HG03558 (cell line): ENCODE measurements at regions not wholly inside any gene's neighbourhood (a gene's known extent, or its start where the extent isn't known, plus 50 kb on each side); places are given as distances from the start of the nearest gene placed in this dataset.
A peak's percentile ranks its signal among the peaks of the same experiment; 100 is the strongest.

Experiments used
- ATAC-seq: cut with Tn5 transposase; IDR thresholded peaks from one replicate; pipeline ENCODE4 v1.9.1; 2021; ENCODE audit warnings: moderate number of reproducible peaks; ENCODE audit not compliant: unreplicated experiment; ENCODE audit errors: extremely low read depth

DNA sequence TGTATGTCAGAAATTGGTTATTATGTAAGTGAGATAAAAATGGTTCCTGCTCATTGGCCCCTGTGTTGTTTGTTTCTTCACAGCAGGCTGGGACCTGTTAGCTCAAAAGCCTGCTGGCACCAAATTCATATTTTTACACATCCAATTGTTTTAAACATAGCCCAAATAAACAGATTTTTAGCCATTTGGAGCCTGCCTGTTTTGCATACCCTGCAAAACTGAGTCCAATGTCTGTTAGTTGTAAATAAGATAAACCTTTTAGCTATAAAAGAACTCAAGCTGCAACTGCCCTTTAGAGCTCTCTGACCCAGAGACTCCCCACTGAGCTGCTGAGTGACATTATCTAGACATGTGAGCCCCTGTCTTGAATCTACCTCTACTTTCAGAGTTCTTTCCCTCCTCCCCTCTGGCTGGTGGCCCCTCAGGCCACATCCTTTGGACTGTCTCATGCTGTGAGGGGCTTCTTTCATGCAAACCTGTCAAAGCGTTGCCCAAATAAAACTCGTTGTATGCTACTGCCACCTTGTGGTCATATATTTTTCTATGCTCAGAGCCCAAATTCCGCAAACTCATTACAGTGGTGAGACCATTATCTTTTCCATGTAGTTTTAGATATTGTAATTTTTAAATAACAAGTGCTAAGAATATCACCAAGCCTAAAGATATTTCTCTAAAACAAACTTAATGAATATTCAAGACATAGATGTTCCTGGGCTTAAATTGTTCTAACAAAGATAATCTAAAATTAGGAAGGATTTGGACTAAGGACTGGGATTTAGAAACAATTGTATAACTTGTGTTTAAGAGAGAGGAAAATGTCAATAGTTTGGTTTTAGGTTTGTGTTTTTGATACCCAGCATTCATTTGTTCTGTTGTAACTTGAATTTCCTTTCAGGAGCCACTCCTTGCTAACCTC, 337.9 kb downstream of the AACS start:
- no peak for ATAC-seq

DNA sequence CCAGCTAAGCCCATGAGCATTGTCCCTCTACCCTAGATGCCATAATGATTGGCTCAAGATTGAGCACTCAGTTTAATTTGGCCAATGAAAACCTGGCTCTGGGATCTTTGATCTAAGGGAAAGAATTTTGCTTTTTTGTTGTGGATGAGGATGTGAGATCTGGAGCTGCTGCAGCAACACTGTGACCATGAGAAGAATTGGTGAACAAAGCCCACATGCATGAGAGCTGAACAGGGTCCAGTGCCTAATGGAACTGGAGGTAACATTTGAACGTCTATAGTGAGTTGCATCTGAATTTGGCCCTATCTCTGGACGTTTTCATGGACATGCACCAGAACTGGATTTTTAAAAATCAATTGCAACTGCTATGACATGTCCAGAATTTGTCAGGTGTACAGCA, 338.6 kb downstream of the AACS start:
- ATAC-seq, result no peak

- no peak for ATAC-seq
Observed at GRCh38 chr12:125406131-125406530, 340.9 kb downstream of the AACS start.

DNA sequence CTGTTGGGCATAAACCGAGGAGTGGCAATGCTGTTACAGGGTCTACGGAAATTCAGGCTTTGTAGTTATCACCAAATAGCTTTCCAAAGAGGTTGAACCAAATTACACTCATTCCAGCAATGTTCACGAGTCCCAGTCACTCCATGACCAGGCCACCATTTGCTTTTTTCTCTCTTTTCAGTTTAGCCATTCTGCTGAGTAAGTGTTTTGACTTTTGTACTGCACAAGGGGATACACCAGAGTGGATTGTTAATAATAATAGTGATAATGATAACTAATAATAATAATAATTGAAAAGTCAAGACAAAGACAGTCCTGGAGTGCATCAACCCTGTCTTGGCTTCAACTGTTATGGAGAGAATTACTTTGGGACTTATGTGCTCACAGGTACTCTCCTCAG, 343.5 kb downstream of the AACS start:
- no peak for ATAC-seq

- no peak for ATAC-seq
Observed at GRCh38 chr12:125412506-125412905, 347.3 kb downstream of the AACS start.

- ATAC-seq, result no peak
Observed at GRCh38 chr12:125417446-125417845, 352.2 kb downstream of the AACS start.

GRCh38 chr12:125418902-125419564, 353.8 kb downstream of the AACS start:
- ATAC-seq, result peak; percentile 56

- ATAC-seq, result no peak
Observed at GRCh38 chr12:125424909-125425308, 359.7 kb downstream of the AACS start.

GRCh38 chr12:125431516-125431915, 366.3 kb downstream of the AACS start:
- no peak for ATAC-seq

DNA sequence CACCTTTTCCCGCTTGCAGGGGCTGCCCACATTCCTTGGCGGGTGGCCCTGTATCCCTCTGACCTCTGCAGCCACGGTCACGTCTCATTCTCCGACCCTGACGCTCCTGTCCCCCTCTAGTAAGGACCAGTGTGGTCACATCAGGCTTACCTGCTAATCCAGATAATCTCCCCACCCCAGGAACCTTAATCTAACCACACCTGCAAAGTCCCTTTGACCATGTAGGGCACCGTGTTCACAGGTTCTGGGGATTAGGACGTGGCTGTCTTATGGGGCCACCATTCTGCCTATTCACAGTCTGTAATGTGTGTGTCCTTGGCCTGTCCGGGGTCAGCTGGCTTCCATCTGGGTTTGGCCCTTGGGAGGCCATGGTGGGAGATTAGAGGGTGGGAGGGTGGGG, 368.9 kb downstream of the AACS start:
- no peak for ATAC-seq

DNA sequence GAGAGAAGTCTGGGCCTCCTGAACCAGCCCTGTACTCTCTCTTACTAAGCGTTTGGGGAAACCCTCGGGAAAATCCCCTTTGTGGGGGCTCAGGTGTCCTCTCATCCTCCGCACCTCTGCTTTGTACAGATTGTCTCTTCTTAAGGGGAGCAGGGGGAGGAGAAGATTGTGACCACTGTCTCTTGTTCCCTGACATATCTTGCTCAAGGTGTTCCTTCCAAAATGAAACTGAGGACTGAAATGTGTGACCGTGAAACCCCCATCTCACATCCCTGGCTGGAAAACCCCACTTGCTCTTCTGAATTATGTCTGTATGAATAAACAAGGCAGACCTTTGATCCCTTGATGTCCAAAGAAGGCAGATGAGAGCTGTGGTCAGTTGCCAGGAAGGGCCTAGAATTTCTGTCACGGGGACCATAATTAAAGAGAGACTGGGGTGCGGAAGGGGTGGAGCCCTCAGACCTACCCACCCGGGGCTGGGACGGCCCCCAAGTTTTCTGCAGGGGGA, 369.8 kb downstream of the AACS start:
- ATAC-seq, result peak; percentile 66

GRCh38 chr12:125435871-125436270, 370.6 kb downstream of the AACS start:
- no peak for ATAC-seq

DNA sequence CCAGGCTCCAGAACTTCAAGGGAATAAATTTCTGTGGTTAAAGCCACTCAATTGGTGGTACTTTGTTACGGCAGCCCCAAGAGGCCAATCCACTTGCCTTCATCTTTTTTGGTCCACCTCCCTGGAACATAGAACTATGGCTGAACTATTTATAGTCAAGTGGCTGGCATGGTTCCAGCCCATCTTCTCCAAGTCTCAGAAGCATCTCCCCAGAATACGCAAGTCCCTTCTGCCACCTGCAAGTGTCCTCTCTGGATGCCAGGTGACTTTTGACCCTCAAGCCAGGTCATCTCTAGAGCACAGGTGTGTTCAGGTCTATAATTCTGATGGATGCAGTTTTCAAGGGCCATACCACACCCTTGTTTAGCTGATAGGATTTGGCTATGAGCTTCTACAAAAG, 371.5 kb downstream of the AACS start:
- ATAC-seq, result no peak

- ATAC-seq, result no peak
Observed at GRCh38 chr12:125440399-125440798, 375.2 kb downstream of the AACS start.

DNA sequence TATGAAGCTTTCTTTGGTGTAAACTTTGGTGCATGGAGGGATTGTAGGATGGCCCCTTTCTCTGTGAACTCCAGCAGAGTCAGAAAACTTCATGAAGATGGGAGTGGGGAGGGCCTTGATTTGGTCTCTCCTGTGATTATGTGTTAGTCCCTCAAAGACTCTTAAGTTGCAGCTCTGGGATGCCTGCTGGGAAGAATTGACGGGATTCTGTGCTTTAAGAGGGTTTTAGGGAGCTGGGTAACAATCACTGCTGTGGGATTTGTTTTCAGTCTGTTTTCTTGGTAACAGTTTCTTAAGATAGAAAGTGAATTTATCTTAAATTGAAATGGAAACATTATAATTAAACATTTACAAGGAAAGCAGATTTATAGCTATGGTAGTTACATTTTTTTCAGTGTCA, 378.1 kb downstream of the AACS start:
- ATAC-seq, result no peak

- no peak for ATAC-seq
Observed at GRCh38 chr12:125451408-125451807, 386.2 kb downstream of the AACS start.

GRCh38 chr12:125453751-125454150, 388.5 kb downstream of the AACS start:
- ATAC-seq, result no peak

- ATAC-seq, result no peak
Observed at GRCh38 chr12:125454291-125454690, 389.1 kb downstream of the AACS start.

DNA sequence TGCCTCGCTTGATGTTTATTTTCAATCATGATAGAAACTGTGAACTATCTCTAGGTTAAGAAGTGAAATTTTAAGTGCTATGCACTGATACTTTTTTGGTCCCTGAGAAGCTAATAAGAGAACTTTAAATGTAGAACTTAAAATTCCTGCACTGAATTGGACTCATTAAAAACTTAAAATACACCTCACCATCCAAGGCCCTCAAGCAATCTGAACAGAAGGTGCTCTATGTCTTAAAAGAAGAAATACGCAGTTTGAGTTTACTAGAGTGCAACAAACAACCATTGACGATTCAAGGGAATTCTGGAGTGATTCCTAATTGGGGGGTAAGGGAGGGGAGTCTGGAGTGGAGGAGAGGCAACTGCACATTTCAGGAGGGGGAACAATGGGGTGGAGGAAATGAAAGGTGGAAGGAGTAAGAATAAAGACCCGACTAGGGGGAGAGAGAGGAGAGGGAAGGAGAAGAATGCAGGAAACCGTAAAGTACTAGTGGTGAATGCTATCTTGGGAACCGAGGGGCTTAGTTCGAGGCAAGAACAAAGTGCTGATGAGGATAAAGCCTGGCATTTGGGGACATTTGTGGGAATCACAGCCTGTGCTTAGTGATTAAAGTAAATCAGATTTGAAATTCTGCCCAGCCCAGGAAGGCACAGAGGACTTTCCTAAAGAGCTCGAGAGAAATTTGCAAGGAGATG, 389.7 kb downstream of the AACS start:
- no peak for ATAC-seq

- ATAC-seq, result no peak
Observed at GRCh38 chr12:125455556-125455955, 390.3 kb downstream of the AACS start.
